Large intestine (tissue), 3 donors: ENCODE measurements at regions not wholly inside any gene's neighbourhood (a gene's known extent, or its start where the extent isn't known, plus 50 kb on each side); places are given as distances from the start of the nearest gene placed in this dataset.

Experiments
- DNase-seq, 2 donors: peaks; one replicate each; pipeline versions ENCODE4 v3.0.0 to v3.0.0-alpha.2; 2013
- H3K27ac ChIP-seq: one replicate; pipeline ENCODE4 v1.5.1; 2013; ENCODE audit warnings: low read length
- H3K27me3 ChIP-seq: 2 replicates; pipeline ENCODE4 v1.6.1; 2013; ENCODE audit warnings: low read length; ENCODE audit not compliant: control insufficient read depth, insufficient read depth
- H3K36me3 ChIP-seq: 2 replicates; pipeline ENCODE4 v1.6.1; 2013; ENCODE audit warnings: low read length; ENCODE audit not compliant: control insufficient read depth, insufficient read depth
- H3K4me1 ChIP-seq: one replicate; pipeline ENCODE4 v1.6.1; 2013; ENCODE audit warnings: low read length; ENCODE audit not compliant: control insufficient read depth, insufficient read depth
- H3K4me3 ChIP-seq: one replicate; pipeline ENCODE4 v1.5.1; 2013; ENCODE audit warnings: low read length
- H3K9me3 ChIP-seq: one replicate; pipeline ENCODE4 v1.6.1; 2013; ENCODE audit warnings: mild to moderate bottlenecking, low read depth, low read length, moderate library complexity; ENCODE audit not compliant: control insufficient read depth
- WGBS: methylation state at CpG from one replicate; pipeline ENCODE4 v1.1.5; 2013; ENCODE audit warnings: low lambda C conversion rate; ENCODE audit not compliant: insufficient coverage; 5-methylcytosine and 5-hydroxymethylcytosine counted together

GRCh38 chr9:119991797-119992196 lies 588.2 kb downstream of the CDK5RAP2 start:
- Histone ChIP-seq H3K36me3 (no peaks in the 10 kb centered on the region), H3K27me3 (no peaks in the 10 kb centered on the region), H3K27ac (no peak overlapping the region), H3K4me1 (no peaks in the 10 kb centered on the region), H3K9me3 (no peaks in the 10 kb centered on the region), H3K4me3 (no peak overlapping the region)
- no CpG with 5 or more reads among the region's 4 CpGs for WGBS
- no peak for DNase-seq

GRCh38 chr9:119986713-119987112 lies 593.3 kb downstream of the CDK5RAP2 start:
- H3K4me3 ChIP-seq = no peak overlapping the region
- no peaks in the 10 kb centered on the region for H3K9me3 ChIP-seq
- H3K27ac ChIP-seq = no peak overlapping the region
- no peaks in the 10 kb centered on the region for H3K36me3 ChIP-seq
- no peaks in the 10 kb centered on the region for H3K27me3 ChIP-seq
- no CpG with 5 or more reads among the region's 11 CpGs for WGBS
- no peak for DNase-seq
- H3K4me1 ChIP-seq = no peaks in the 10 kb centered on the region

- DNase-seq = no peak
- Histone ChIP-seq H3K27me3 (no peaks in the 10 kb centered on the region), H3K9me3 (no peaks in the 10 kb centered on the region), H3K4me3 (no peak overlapping the region), H3K27ac (no peak overlapping the region), H3K4me1 (no peaks in the 10 kb centered on the region), H3K36me3 (no peaks in the 10 kb centered on the region)
- WGBS = no CpG with 5 or more reads among the region's 4 CpGs
Measured at GRCh38 chr9:119986205-119986604, 593.8 kb downstream of the CDK5RAP2 start.

GRCh38 chr9:119974026-119974425 lies 604.8 kb upstream of the BRINP1 start:
- Histone ChIP-seq H3K4me3 (no peak overlapping the region), H3K4me1 (no peaks in the 10 kb centered on the region), H3K36me3 (no peaks in the 10 kb centered on the region), H3K9me3 (no peaks in the 10 kb centered on the region), H3K27ac (no peak overlapping the region), H3K27me3 (no peaks in the 10 kb centered on the region)
- WGBS = no CpG with 5 or more reads among the region's 2 CpGs
- DNase-seq = no peak

- H3K4me1 ChIP-seq = no peaks in the 10 kb centered on the region
- 80% methylated on average over 5 of the region's 17 CpGs for WGBS
- no peaks in the 10 kb centered on the region for H3K36me3 ChIP-seq
Measured at GRCh38 chr9:119968836-119969707, 599.8 kb upstream of the BRINP1 start.

GRCh38 chr9:119967867-119968535 lies 598.8 kb upstream of the BRINP1 start:
- WGBS = 54% methylated on average over 5 of the region's 6 CpGs
- Histone ChIP-seq H3K27me3 (peaks cover 4% of the 10 kb centered on the region), H3K4me3 (no peak overlapping the region), H3K4me1 (no peaks in the 10 kb centered on the region), H3K36me3 (no peaks in the 10 kb centered on the region), H3K27ac (no peak overlapping the region), H3K9me3 (no peaks in the 10 kb centered on the region)
- no peak for DNase-seq

More at GRCh38 chr9:119968836-119969707, 599.8 kb upstream of the BRINP1 start:
- DNase-seq = peak; percentile 13 to 33
- Histone ChIP-seq H3K27me3 (peaks cover 4% of the 10 kb centered on the region), H3K27ac (no peak overlapping the region), H3K4me3 (no peak overlapping the region), H3K9me3 (no peaks in the 10 kb centered on the region)

- Histone ChIP-seq H3K36me3 (no peaks in the 10 kb centered on the region), H3K27me3 (peaks cover 4% of the 10 kb centered on the region), H3K4me1 (no peaks in the 10 kb centered on the region), H3K4me3 (no peak overlapping the region), H3K9me3 (no peaks in the 10 kb centered on the region), H3K27ac (no peak overlapping the region)
- peak in 1 of 2 donors; percentile 7 for DNase-seq
- WGBS = 10% methylated on average over 2 of the region's 5 CpGs
Measured at GRCh38 chr9:119963798-119964372, 594.6 kb upstream of the BRINP1 start.

GRCh38 chr9:119963258-119963797 lies 594.1 kb upstream of the BRINP1 start:
- Histone ChIP-seq H3K27me3 (peaks cover 4% of the 10 kb centered on the region), H3K4me1 (no peaks in the 10 kb centered on the region), H3K4me3 (no peak overlapping the region), H3K27ac (no peak overlapping the region), H3K9me3 (no peaks in the 10 kb centered on the region), H3K36me3 (no peaks in the 10 kb centered on the region)
- no CpG with 5 or more reads among the region's 4 CpGs for WGBS
- no peak for DNase-seq

GRCh38 chr9:119961774-119962424 lies 592.7 kb upstream of the BRINP1 start:
- no CpG with 5 or more reads among the region's 19 CpGs for WGBS
- H3K27ac ChIP-seq = no peak overlapping the region

More at GRCh38 chr9:119961774-119962424, 592.7 kb upstream of the BRINP1 start:
- Histone ChIP-seq H3K27me3 (no peaks in the 10 kb centered on the region), H3K4me3 (no peak overlapping the region), H3K9me3 (no peaks in the 10 kb centered on the region), H3K4me1 (no peaks in the 10 kb centered on the region), H3K36me3 (no peaks in the 10 kb centered on the region)
- DNase-seq = peak in 1 of 2 donors; percentile 16
